Activated CD8-positive, alpha-beta T cell treated with anti-CD3 and anti-CD28 coated beads for 36 hours (primary cell): ENCODE measurements at regions not wholly inside any gene's neighbourhood (a gene's known extent, or its start where the extent isn't known, plus 50 kb on each side); places are given as distances from the start of the nearest gene placed in this dataset.

Experiments used
- ATAC-seq: fragments of 200-7000 bp; cut with Tn5 transposase; one replicate; pipeline ENCODE4 v1.10.0; 2021; ENCODE audit warnings: mild to moderate bottlenecking, moderate library complexity
- CTCF ChIA-PET: fragments of 350-600 bp; sonication (Branson Sonifier 250); formaldehyde crosslinking; loops from one replicate; lab custom pipeline; 2021; ENCODE audit warnings: antibody characterized with exemption; lab: Charles Lee
- POLR2A ChIA-PET: fragments of 350-600 bp; sonication (Branson Sonifier 250); formaldehyde crosslinking; loops from one replicate; lab custom pipeline; 2021; ENCODE audit warnings: antibody characterized with exemption; lab: Charles Lee
- DNase-seq: peaks from one replicate; pipeline ENCODE4 v3.0.0-alpha.2; 2020
- H3K27ac Mint-ChIP-seq: one replicate; pipeline ENCODE4 v1.8.0; 2021; ENCODE audit warnings: mild to moderate bottlenecking, mixed read lengths
- H3K27me3 Mint-ChIP-seq: one replicate; pipeline ENCODE4 v1.8.0; 2021; ENCODE audit warnings: mixed read lengths
- H3K36me3 Mint-ChIP-seq: one replicate; pipeline ENCODE4 v1.8.0; 2021; ENCODE audit warnings: low read depth, mixed read lengths
- H3K4me1 Mint-ChIP-seq: one replicate; pipeline ENCODE4 v1.8.0; 2021; ENCODE audit warnings: low read depth, mixed read lengths
- H3K4me3 Mint-ChIP-seq: one replicate; pipeline ENCODE4 v1.8.0; 2021; ENCODE audit warnings: mild to moderate bottlenecking, moderate library complexity, mixed read lengths
- H3K9me3 Mint-ChIP-seq: one replicate; pipeline ENCODE4 v1.8.0; 2021; ENCODE audit warnings: mixed read lengths
- intact Hi-C: fragments of 100-400 bp; cut with micrococcal nuclease; formaldehyde crosslinking; loops from one replicate; pipeline ENCODE4 v1.10.0; 2022
- TF ChIP-seq, protein P1 (sequence below): fragments of 200-600 bp; IDR thresholded peaks from one replicate; pipeline ENCODE4 v1.8.0; 2022; ENCODE audit warnings: antibody characterized with exemption, mild to moderate bottlenecking

DNA sequence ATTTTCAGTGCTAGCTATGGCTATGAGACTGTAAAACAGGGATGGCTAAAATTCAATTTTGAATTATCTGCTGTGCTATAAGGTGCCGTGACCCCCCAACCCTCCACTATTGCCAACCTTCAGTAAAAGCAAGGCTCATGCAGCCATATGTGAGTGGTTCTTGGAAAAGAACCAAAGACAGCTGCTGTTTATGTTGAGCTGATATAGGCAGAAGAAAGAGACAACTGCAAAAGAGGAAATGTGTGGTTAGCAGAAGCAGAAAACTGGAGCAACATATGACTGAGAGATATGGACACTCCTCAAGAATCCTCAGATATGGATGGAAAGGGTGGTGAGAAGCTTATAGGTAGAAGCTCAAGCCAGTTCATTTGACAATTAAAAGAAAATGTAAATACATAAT lies 200.3 kb downstream of the TLE1 start:
- Mint-ChIP-seq H3K4me1 (no peaks in the 10 kb centered on the region), H3K27ac (no peak overlapping the region), H3K9me3 (no peaks in the 10 kb centered on the region), H3K36me3 (no peaks in the 10 kb centered on the region), H3K27me3 (no peaks in the 10 kb centered on the region), H3K4me3 (no peak overlapping the region)
- intact Hi-C loops = no loop called here
- no peak for ATAC-seq
- ChIA-PET POLR2A (interaction anchor here (0.9 kb wide), 1 partner anchor 792 kb away, joined by 3 read pairs; no protein-coding TSS in a partner anchor), CTCF (no interaction called here)
- TF ChIP-seq, protein P1, sequence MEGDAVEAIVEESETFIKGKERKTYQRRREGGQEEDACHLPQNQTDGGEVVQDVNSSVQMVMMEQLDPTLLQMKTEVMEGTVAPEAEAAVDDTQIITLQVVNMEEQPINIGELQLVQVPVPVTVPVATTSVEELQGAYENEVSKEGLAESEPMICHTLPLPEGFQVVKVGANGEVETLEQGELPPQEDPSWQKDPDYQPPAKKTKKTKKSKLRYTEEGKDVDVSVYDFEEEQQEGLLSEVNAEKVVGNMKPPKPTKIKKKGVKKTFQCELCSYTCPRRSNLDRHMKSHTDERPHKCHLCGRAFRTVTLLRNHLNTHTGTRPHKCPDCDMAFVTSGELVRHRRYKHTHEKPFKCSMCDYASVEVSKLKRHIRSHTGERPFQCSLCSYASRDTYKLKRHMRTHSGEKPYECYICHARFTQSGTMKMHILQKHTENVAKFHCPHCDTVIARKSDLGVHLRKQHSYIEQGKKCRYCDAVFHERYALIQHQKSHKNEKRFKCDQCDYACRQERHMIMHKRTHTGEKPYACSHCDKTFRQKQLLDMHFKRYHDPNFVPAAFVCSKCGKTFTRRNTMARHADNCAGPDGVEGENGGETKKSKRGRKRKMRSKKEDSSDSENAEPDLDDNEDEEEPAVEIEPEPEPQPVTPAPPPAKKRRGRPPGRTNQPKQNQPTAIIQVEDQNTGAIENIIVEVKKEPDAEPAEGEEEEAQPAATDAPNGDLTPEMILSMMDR = no peak
- no peak for DNase-seq

DNA sequence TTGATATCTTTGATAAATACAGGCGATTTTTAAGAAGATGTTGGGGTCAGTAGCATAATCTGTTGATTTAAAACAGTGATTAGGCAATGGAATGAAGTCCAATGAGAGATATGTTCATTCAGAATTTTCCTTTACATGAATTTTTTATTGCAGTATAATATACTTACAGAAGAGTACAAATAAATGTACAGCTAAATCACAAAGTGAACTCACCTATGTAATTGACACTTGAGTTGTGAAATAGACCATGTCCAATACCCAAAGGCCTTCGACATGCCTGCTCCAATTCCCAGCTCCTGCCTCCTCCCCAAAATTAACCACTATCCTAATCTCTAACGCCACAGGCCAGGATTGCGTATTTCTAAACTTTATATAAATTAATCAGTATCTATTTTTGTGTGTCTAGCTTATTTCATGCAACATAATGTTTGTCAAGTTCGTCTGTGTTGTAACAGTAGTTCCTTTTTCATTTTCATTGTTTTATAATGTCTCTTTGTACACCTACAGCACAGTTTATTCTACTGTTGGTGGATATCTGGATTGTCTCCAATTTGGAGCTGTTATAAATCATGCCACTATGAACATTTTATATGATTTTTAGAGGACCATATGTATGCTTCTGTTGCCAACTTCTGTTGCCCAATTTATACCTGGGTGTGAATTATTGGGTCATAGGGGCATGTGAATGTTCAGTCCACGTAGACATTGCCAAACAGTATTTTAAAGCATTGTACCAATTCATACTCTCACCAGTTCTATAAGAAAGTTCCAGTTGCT lies 208.3 kb downstream of the TLE1 start:
- peaks cover 2% of the 10 kb centered on the region for H3K9me3 Mint-ChIP-seq
- no peak for DNase-seq
- ATAC-seq = no peak
- ChIA-PET CTCF (no interaction called here), POLR2A (no interaction called here)
- no peaks in the 10 kb centered on the region for H3K27me3 Mint-ChIP-seq
- TF ChIP-seq, protein P1 = no peak
- no peak overlapping the region for H3K4me3 Mint-ChIP-seq
- intact Hi-C loops = no loop called here
- no peak overlapping the region for H3K27ac Mint-ChIP-seq
- H3K4me1 Mint-ChIP-seq = no peaks in the 10 kb centered on the region
- no peaks in the 10 kb centered on the region for H3K36me3 Mint-ChIP-seq

DNA sequence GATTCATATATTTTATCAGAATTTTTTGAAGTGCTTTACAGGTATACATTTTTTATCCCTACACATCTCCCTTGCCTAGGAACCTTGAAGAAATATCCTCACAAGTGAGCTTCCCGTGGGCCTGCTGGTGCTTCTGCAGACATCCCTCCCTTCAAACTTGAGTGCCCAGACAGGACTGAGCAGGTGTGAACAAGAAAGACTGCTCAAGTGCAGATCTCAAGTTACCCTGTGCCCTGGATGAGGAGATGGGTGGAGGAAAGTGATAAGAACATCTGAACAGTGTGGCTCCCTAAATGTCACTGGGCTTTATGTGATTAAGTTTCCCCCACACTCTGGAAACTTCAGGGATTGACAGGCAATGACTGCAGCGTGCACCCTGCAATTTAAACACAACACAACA lies 209.8 kb downstream of the TLE1 start:
- Mint-ChIP-seq H3K27me3 (no peaks in the 10 kb centered on the region), H3K36me3 (no peaks in the 10 kb centered on the region), H3K4me1 (no peaks in the 10 kb centered on the region), H3K27ac (no peak overlapping the region), H3K9me3 (peaks cover 2% of the 10 kb centered on the region), H3K4me3 (no peak overlapping the region)
- no peak for DNase-seq
- intact Hi-C loops = no loop called here
- ChIA-PET CTCF (no interaction called here), POLR2A (no interaction called here)
- TF ChIP-seq, protein P1 = no peak
- no peak for ATAC-seq

DNA sequence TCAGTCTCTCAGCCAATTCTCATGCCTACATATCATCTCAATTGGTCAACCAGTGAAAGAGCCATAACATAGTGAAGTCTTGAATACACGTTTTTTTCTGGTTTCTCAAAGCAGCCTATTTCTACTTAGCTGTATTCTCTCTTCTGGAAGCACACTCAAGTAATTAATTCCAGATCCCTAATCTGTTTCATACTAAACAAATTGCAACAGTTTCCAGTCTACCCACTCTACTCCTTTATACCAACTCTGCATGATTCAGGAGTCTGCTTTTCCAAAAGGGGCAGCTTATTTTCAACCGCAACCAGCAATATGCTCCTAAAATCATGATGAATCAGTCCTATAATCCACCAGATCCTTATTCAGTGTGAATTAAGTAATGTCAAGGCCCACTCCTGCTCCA lies 211.7 kb downstream of the TLE1 start:
- TF ChIP-seq, protein P1 = no peak
- intact Hi-C loops = no loop called here
- Mint-ChIP-seq H3K9me3 (peaks cover 2% of the 10 kb centered on the region), H3K27me3 (no peaks in the 10 kb centered on the region), H3K36me3 (no peaks in the 10 kb centered on the region), H3K27ac (no peak overlapping the region), H3K4me1 (no peaks in the 10 kb centered on the region), H3K4me3 (no peak overlapping the region)
- ChIA-PET CTCF (no interaction called here), POLR2A (no interaction called here)
- no peak for DNase-seq
- ATAC-seq = no peak

DNA sequence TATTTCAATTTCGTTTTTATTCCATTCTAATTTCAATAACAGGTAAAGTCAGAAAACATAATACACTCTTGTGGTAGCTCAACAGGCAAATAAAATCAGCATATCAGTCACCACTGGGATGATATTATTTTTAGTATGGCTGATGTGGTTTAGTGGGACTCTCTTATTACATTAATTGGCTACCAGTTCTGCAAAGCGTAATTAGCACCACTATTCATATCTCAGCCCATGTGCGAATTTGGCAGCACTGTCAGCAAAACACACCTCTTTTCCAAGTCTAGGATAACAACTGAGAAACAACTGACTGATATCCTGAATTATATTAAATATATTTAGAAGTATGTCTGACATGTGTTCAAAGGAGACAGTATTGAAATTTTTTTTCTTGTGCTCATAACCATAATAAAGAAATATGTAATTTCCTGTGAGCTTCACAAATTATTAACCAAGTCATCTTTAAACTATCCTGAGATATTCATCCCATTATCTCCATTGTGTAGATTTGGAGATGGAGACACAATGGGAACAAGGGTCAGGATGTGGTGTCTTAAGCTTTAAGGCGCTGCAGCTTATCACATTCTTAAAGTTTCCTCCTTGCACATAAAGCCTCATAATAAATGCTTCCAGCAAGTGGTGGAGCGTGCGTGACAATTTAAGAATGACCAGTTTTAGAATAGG lies 212.4 kb downstream of the TLE1 start:
- no peaks in the 10 kb centered on the region for H3K4me1 Mint-ChIP-seq
- ChIA-PET CTCF (no interaction called here), POLR2A (no interaction called here)
- no peaks in the 10 kb centered on the region for H3K36me3 Mint-ChIP-seq
- H3K4me3 Mint-ChIP-seq = no peak overlapping the region
- intact Hi-C loops = no loop called here
- peaks cover 2% of the 10 kb centered on the region for H3K9me3 Mint-ChIP-seq
- H3K27ac Mint-ChIP-seq = no peak overlapping the region
- TF ChIP-seq, protein P1 = no peak
- no peak for DNase-seq
- ATAC-seq = no peak
- H3K27me3 Mint-ChIP-seq = no peaks in the 10 kb centered on the region
